GM21423 (cell line): ENCODE measurements at regions not wholly inside any gene's neighbourhood (a gene's known extent, or its start where the extent isn't known, plus 50 kb on each side); places are given as distances from the start of the nearest gene placed in this dataset.

Experiments used
- ATAC-seq: cut with Tn5 transposase; IDR thresholded peaks from one replicate; pipeline ENCODE4 v1.9.1; 2021; ENCODE audit warnings: mild to moderate bottlenecking, moderate library complexity; ENCODE audit not compliant: unreplicated experiment

GRCh38 chr4:136861091-136861490 is 671.2 kb downstream of the PCDH18 start:
- no peak for ATAC-seq

- no peak for ATAC-seq
Observed at GRCh38 chr4:136858903-136859302, 673.4 kb downstream of the PCDH18 start.

GRCh38 chr4:136855886-136856285 is 676.4 kb downstream of the PCDH18 start:
- no peak for ATAC-seq

- no peak for ATAC-seq
Observed at GRCh38 chr4:136850446-136850845, 681.8 kb downstream of the PCDH18 start.

- no peak for ATAC-seq
Observed at GRCh38 chr4:136847881-136848621, 684.2 kb downstream of the PCDH18 start.

GRCh38 chr4:136841526-136841925 is 690.8 kb downstream of the PCDH18 start:
- ATAC-seq, result peak; percentile 63

GRCh38 chr4:136838607-136839006 is 693.7 kb downstream of the PCDH18 start:
- no peak for ATAC-seq

GRCh38 chr4:136831553-136831952 is 700.7 kb downstream of the PCDH18 start:
- ATAC-seq, result no peak

- ATAC-seq, result no peak
Observed at GRCh38 chr4:136829280-136829679, 703.0 kb downstream of the PCDH18 start.

GRCh38 chr4:136823020-136823419 is 709.3 kb downstream of the PCDH18 start:
- ATAC-seq, result no peak

GRCh38 chr4:136818811-136819330 is 713.4 kb downstream of the PCDH18 start:
- no peak for ATAC-seq

- no peak for ATAC-seq
Observed at GRCh38 chr4:136812100-136812880, 720.0 kb downstream of the PCDH18 start.

- ATAC-seq, result no peak
Observed at GRCh38 chr4:136811496-136812077, 720.7 kb downstream of the PCDH18 start.

GRCh38 chr4:136810626-136811025 is 721.7 kb downstream of the PCDH18 start:
- ATAC-seq, result no peak

- no peak for ATAC-seq
Observed at GRCh38 chr4:136806844-136807243, 725.5 kb downstream of the PCDH18 start.

GRCh38 chr4:136805617-136806016 is 726.7 kb downstream of the PCDH18 start:
- ATAC-seq, result no peak

- ATAC-seq, result no peak
Observed at GRCh38 chr4:136803433-136803832, 728.9 kb downstream of the PCDH18 start.

GRCh38 chr4:136800248-136800647 is 732.0 kb downstream of the PCDH18 start:
- no peak for ATAC-seq

- ATAC-seq, result no peak
Observed at GRCh38 chr4:136796953-136797352, 735.3 kb downstream of the PCDH18 start.

- no peak for ATAC-seq
Observed at GRCh38 chr4:136793848-136794247, 738.4 kb downstream of the PCDH18 start.

- ATAC-seq, result no peak
Observed at GRCh38 chr4:136784326-136784725, 748.0 kb downstream of the PCDH18 start.

- ATAC-seq, result no peak
Observed at GRCh38 chr4:136769717-136770116, 762.6 kb downstream of the PCDH18 start.
